ENCODE measurements at regions not wholly inside any gene's neighbourhood (a gene's known extent, or its start where the extent isn't known, plus 50 kb on each side); places are given as distances from the start of the nearest gene placed in this dataset.

GRCh38 chr5:158519433-158520021, 580.2 kb downstream of the EBF1 start (continued):
- peak; percentile 92 for TF ChIP-seq ZNF609 (CRISPR knock-in tag; IDR thresholded peaks at IDR 0.05; ENCODE audit: borderline replicate concordance)
- TF ChIP-seq ZNF850 (CRISPR knock-in tag; conservative IDR thresholded peaks at IDR 0.05): no peak
- no peak for TF ChIP-seq ZNF441 (CRISPR knock-in tag; IDR thresholded peaks at IDR 0.05; ENCODE audit: borderline replicate concordance)
- TF ChIP-seq, protein P1, sequence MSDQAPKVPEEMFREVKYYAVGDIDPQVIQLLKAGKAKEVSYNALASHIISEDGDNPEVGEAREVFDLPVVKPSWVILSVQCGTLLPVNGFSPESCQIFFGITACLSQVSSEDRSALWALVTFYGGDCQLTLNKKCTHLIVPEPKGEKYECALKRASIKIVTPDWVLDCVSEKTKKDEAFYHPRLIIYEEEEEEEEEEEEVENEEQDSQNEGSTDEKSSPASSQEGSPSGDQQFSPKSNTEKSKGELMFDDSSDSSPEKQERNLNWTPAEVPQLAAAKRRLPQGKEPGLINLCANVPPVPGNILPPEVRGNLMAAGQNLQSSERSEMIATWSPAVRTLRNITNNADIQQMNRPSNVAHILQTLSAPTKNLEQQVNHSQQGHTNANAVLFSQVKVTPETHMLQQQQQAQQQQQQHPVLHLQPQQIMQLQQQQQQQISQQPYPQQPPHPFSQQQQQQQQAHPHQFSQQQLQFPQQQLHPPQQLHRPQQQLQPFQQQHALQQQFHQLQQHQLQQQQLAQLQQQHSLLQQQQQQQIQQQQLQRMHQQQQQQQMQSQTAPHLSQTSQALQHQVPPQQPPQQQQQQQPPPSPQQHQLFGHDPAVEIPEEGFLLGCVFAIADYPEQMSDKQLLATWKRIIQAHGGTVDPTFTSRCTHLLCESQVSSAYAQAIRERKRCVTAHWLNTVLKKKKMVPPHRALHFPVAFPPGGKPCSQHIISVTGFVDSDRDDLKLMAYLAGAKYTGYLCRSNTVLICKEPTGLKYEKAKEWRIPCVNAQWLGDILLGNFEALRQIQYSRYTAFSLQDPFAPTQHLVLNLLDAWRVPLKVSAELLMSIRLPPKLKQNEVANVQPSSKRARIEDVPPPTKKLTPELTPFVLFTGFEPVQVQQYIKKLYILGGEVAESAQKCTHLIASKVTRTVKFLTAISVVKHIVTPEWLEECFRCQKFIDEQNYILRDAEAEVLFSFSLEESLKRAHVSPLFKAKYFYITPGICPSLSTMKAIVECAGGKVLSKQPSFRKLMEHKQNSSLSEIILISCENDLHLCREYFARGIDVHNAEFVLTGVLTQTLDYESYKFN (CRISPR knock-in tag; conservative IDR thresholded peaks at IDR 0.05): peak; percentile 84
- no peak for TF ChIP-seq DNMT3B (CRISPR knock-in tag; conservative IDR thresholded peaks at IDR 0.05)
- no peak for TF ChIP-seq KAT2B (IDR thresholded peaks at IDR 0.05; ENCODE audit: borderline replicate concordance, low read depth, low read length)
- peak; percentile 41; the same call in 1 of the 2 replicates for TF ChIP-seq MED1 (CRISPR knock-in tag; IDR thresholded peaks at IDR 0.05)
- no peak for TF ChIP-seq ZNF230 (CRISPR knock-in tag; IDR thresholded peaks at IDR 0.05)
- TF ChIP-seq AHDC1 (CRISPR knock-in tag; IDR thresholded peaks at IDR 0.05; ENCODE audit: borderline replicate concordance): peak; percentile 96; the same call in 1 of the 2 replicates
- 0 out of 2 replicates have a peak, but pooled peaks have one; percentile 39 for TF ChIP-seq ZNF670 (CRISPR knock-in tag; IDR thresholded peaks at IDR 0.05; ENCODE audit: borderline replicate concordance)
- TF ChIP-seq, protein P2, sequence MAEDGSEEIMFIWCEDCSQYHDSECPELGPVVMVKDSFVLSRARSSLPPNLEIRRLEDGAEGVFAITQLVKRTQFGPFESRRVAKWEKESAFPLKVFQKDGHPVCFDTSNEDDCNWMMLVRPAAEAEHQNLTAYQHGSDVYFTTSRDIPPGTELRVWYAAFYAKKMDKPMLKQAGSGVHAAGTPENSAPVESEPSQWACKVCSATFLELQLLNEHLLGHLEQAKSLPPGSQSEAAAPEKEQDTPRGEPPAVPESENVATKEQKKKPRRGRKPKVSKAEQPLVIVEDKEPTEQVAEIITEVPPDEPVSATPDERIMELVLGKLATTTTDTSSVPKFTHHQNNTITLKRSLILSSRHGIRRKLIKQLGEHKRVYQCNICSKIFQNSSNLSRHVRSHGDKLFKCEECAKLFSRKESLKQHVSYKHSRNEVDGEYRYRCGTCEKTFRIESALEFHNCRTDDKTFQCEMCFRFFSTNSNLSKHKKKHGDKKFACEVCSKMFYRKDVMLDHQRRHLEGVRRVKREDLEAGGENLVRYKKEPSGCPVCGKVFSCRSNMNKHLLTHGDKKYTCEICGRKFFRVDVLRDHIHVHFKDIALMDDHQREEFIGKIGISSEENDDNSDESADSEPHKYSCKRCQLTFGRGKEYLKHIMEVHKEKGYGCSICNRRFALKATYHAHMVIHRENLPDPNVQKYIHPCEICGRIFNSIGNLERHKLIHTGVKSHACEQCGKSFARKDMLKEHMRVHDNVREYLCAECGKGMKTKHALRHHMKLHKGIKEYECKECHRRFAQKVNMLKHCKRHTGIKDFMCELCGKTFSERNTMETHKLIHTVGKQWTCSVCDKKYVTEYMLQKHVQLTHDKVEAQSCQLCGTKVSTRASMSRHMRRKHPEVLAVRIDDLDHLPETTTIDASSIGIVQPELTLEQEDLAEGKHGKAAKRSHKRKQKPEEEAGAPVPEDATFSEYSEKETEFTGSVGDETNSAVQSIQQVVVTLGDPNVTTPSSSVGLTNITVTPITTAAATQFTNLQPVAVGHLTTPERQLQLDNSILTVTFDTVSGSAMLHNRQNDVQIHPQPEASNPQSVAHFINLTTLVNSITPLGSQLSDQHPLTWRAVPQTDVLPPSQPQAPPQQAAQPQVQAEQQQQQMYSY (CRISPR knock-in tag; IDR thresholded peaks at IDR 0.05): no peak
